NCI-H748 (cell line): ENCODE measurements at regions not wholly inside any gene's neighbourhood (a gene's known extent, or its start where the extent isn't known, plus 50 kb on each side); places are given as distances from the start of the nearest gene placed in this dataset.
A peak's percentile ranks its signal among the peaks of the same experiment; 100 is the strongest.

ENCODE experiments used
- DNase-seq: peaks from one replicate; lab custom pipeline; 2025; ENCODE audit not compliant: unreplicated experiment; lab: John Stamatoyannopoulos, UW

GRCh38 chr3:110193074-110193473 lies 855.7 kb upstream of the DPPA4 start:
- no peak for DNase-seq

DNA sequence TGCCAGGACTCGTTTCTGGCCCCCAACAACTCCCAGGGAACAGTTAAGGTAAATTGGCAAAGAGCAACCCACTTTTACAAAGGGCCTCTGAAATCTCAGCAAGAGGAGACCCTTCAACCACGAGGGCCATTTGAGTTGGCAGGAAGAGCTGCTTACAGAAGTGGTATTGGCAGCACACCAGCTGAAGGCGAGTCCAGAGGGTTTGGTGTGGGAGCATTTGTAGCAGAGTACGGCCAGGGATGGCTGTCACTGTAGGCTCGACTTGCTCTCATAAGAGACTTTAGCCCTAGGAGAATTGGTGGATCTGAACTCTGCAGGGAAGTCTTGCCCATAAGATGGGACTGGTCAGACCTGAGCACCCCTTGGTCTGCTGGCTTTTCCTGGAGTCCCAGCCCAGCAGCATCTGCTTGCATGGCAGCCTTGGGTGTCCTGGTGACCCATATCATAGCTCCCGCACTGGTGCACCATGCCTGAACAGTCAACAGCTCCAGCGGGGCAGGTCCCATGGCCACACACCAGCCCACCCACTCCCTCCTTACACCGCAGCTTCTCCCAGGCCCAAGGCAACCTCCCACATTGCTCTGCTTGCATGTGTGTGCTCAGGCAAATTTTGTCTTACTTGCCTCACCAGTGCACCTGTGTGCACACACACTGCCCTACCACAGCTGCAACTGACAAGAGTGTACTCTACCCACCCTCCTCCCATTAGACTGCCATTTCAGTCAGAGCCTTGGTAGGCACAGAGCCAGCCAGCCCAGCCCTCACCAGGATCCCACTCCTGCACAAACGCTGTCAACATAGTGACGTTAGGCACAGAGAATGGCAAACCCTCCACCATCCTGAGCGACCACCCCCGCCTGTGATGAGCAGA lies 861.6 kb upstream of the DPPA4 start:
- no peak for DNase-seq

GRCh38 chr3:110199588-110199943 lies 862.2 kb upstream of the DPPA4 start:
- DNase-seq = no peak

- DNase-seq = no peak
Observed at GRCh38 chr3:110210086-110210660, 861.4 kb upstream of the NECTIN3 start.

DNA sequence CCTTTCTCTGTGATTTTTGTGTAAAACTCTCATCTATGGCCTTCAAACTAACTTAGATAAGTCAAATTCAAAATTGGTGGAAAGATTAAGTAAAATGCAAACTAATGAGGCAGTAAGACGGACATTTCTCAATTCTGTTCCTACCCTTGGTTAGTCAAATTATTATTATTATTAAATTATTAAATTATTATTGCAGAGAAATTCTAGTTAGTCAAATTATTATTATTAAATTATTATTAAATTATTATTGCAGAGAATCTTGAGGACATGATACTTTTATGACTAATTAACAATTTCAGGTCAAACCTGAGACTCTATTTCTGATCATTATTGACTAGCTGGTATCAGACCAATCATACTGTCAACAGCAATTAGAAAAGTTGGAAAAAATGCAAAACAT lies 845.0 kb upstream of the NECTIN3 start:
- no peak for DNase-seq

GRCh38 chr3:110227991-110228390 lies 843.6 kb upstream of the NECTIN3 start:
- DNase-seq = no peak

GRCh38 chr3:110234831-110235230 lies 836.8 kb upstream of the NECTIN3 start:
- no peak for DNase-seq

- DNase-seq = no peak
Observed at GRCh38 chr3:110236976-110237610, 834.5 kb upstream of the NECTIN3 start.

DNA sequence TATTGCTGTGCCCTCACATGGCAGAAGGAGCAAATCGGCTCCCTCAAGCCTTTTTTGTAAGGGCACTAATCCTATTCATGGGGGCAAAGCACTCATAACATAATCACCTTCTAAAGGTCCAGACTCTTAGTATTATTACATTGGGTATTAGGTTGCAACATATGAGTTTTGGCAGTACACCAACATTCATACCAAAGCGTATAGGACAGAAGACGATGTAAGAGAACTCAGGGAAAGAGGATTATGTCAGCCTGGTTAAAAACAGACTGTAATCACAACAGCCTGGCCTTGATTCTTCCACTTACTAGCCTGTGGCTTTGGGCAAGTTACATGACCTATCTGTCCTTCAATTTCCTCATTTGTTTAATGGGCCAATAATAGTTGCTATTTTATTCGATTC lies 828.5 kb upstream of the NECTIN3 start:
- DNase-seq = no peak

DNA sequence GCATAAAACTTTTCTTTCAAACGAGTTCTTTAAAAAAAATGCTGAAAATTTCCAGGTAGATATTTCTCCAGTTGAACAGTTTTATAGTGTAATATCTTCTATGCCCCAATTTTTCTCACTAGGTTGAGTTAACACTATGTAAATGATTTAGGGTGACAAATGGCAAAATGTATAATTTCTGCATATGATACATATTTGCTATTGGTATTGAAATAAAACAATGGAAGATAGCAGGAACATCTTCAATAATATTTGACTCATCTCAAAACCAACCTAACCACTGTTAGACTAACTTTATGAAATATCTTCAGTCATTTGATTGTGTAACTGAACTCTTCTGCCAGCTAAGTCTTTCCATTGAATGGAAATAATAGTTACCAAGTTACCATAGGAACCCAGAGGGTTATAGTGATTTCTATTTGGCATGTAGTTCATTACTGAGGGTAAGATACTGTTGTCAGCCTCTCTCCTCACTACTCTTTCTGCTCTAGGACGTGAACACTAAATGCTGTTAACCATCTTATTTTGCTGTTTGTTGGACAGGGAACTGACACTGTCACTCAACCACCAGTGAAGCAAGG lies 824.7 kb upstream of the NECTIN3 start:
- DNase-seq = peak; percentile 3

DNA sequence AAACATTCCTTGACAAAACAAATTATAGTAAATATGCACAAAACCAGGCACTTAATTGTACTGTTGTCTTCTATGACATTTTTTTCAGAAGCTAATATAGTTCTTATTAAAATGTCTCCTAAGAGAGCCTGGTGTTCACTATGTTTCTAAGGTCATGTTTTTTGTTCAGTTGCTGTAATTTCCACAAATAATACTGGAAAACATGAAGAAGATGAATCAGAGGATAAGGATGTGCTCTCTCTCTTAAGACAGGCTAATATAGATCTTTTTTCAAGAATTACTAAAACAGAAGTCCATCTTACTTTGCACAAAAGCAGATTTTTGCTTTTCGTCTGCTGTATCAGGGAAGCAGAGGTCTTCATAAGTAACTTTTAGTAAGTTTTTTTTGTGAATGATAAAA lies 823.0 kb upstream of the NECTIN3 start:
- DNase-seq = no peak

DNA sequence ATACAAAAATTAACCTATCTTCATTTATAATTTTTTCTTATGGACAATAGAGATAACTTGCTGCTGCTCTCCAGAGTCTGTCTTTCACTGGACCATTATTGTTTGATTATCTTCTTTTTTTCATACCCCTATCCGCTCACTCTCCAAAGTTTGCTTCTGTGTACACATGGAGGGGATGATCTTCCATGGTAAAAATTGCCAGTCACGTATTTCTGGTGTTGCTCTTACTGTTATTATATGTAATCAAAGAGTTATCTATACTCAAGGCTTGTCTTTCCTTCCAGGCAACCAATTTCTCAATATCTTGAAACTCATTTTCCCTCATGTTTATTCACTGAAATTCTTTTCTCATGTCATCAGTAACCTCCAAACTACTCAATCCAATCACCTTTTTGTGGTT lies 817.8 kb upstream of the NECTIN3 start:
- DNase-seq = no peak

- DNase-seq = no peak
Observed at GRCh38 chr3:110254591-110254990, 817.0 kb upstream of the NECTIN3 start.

- no peak for DNase-seq
Observed at GRCh38 chr3:110261141-110261540, 810.5 kb upstream of the NECTIN3 start.

DNA sequence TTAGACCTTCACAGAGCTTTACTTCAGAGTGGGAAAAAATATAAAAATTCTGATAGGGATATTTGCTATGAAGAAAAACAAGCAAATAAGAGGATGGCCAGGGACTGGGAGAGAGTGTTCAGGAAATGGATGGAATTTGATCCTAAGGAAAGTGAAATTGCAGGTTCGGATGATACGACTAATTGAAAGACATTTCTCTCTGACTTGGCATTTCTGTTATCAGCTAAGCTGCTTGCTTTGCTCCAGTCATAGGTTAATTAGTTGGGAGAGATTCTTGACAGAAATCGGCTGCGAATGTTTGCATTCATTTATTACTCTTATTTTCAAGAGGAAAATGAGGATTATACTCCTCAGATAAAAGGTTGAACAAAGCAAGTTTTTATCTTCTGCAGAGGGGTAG lies 808.7 kb upstream of the NECTIN3 start:
- no peak for DNase-seq

GRCh38 chr3:110265302-110265701 lies 806.3 kb upstream of the NECTIN3 start:
- DNase-seq = no peak

DNA sequence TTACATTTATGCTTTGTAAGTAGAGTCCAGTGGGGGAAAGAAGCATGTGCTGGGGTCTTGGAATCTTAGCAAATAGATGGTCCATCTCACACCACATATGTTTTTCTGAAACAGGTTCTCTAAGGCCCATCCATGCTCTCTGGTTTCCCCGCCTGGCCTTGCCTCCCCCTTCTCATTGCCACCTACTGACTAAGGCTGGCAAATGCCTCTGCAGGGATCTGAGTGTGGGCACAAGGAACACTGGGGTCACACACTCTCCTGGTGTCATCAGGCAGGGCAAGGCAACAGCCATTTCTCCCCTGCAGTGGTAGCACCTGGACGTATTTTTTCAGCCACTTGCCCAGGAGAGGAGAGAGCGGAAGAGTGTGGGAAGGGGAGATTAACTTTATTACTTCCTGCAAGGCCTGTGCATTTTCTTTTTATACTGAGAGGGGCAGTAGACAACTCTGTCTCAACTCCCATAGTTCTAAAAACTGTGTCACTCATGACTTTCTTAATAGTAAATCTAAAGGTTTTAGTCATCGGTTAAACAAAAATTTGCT lies 804.2 kb upstream of the NECTIN3 start:
- no peak for DNase-seq

- DNase-seq = no peak
Observed at GRCh38 chr3:110272525-110272924, 799.1 kb upstream of the NECTIN3 start.

- DNase-seq = no peak
Observed at GRCh38 chr3:110291886-110292501, 779.6 kb upstream of the NECTIN3 start.

GRCh38 chr3:110293660-110294059 lies 778.0 kb upstream of the NECTIN3 start:
- DNase-seq = no peak

DNA sequence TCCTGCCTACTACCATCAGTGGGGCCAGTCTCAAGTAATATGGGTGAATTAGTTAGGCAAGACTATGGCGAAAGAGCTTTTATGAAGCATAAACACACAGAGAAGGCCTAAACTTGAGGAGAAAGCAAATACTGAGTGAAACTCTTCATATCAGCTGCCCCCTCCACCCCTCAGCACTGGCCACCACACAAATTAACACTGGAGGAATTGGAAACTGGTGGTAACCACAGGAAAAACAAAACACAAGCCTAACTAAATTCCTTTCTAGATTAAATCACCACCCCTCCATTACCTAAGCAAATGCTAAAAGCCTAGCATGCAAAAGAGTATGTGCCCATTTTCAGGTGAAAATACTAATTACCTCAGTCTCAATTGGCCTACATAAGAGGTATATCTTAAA lies 774.7 kb upstream of the NECTIN3 start:
- no peak for DNase-seq
